PFSK-1 (cell line): ENCODE measurements at regions not wholly inside any gene's neighbourhood (a gene's known extent, or its start where the extent isn't known, plus 50 kb on each side); places are given as distances from the start of the nearest gene placed in this dataset.
A peak's percentile ranks its signal among the peaks of the same experiment; 100 is the strongest.

Experiments used
- FOXP2 ChIP-seq: optimal IDR thresholded peaks from 2 replicates; pipeline ENCODE3; 2011; ENCODE audit warnings: borderline replicate concordance, control low read depth, inconsistent platforms; ENCODE audit not compliant: insufficient read depth; ENCODE audit errors: extremely low read length, extremely low read depth
- POLR2AphosphoS5 ChIP-seq: IDR thresholded peaks from 2 replicates; pipeline ENCODE4 v1.6.1; 2012; ENCODE audit warnings: low read depth, mild to moderate bottlenecking, control low read depth, low read length, moderate library complexity
- REST ChIP-seq, 2 experiments: IDR thresholded peaks; 2 replicates each; pipeline versions ENCODE4 v1.6.1 to v1.8.0; 2011 to 2012; ENCODE audit warnings: low read depth in 2 of 2, low read length in 2 of 2, control low read depth in 1 of 2, inconsistent platforms in 1 of 2, mild to moderate bottlenecking in 1 of 2, moderate library complexity in 1 of 2; ENCODE audit not compliant: insufficient read depth in 1 of 2
- SIN3A ChIP-seq: IDR thresholded peaks from 2 replicates; pipeline ENCODE4 v1.6.1; 2012; ENCODE audit warnings: mild to moderate bottlenecking, low read length, moderate library complexity, borderline replicate concordance; ENCODE audit not compliant: insufficient read depth
- TAF1 ChIP-seq: IDR thresholded peaks from 2 replicates; pipeline ENCODE4 v1.6.1; 2012; ENCODE audit warnings: low read length, control low read depth, borderline replicate concordance; ENCODE audit not compliant: insufficient read depth

- no peak for TF ChIP-seq FOXP2
- TF ChIP-seq TAF1 = no peak
- no peak for TF ChIP-seq POLR2AphosphoS5
- no peak for TF ChIP-seq REST (IDR thresholded peaks at IDR 0.05; ENCODE audit: insufficient read depth in 1 of 2, low read depth in 2 of 2, low read length in 2 of 2)
- TF ChIP-seq SIN3A = no peak
Measured at GRCh38 chr1:235918032-235918431, 51.3 kb upstream of the LYST start.

- peak; percentile 35 for TF ChIP-seq FOXP2
- peak in 1 of 2 experiments; percentile 71; a peak in 1 of 4 replicates for TF ChIP-seq REST (IDR thresholded peaks at IDR 0.05; ENCODE audit: insufficient read depth in 1 of 2, low read depth in 2 of 2, low read length in 2 of 2)
- TF ChIP-seq SIN3A = peak; percentile 94; the same call in 1 of the 2 replicates
- TF ChIP-seq TAF1 = peak; percentile 15; the same call in 1 of the 2 replicates
- peak; percentile 35; the same call in 1 of the 2 replicates for TF ChIP-seq POLR2AphosphoS5
Measured at GRCh38 chr1:235917267-235917811, 50.6 kb upstream of the LYST start.
